DND-41 (cell line): ENCODE measurements at regions not wholly inside any gene's neighbourhood (a gene's known extent, or its start where the extent isn't known, plus 50 kb on each side); places are given as distances from the start of the nearest gene placed in this dataset.

Experiments used
- ATAC-seq: fragments of 200-7000 bp; cut with Tn5 transposase; 3 replicates; pipeline ENCODE4 v1.9.1; 2021; ENCODE audit warnings: low read depth; ENCODE audit not compliant: insufficient read depth
- DNase-seq: peaks from one replicate; pipeline ENCODE4 v3.0.0-alpha.2; 2020
- H2AFZ ChIP-seq: 2 replicates; pipeline ENCODE4 v1.6.0; 2012; ENCODE audit warnings: low read depth, low read length
- H3K27ac ChIP-seq: 2 replicates; pipeline ENCODE4 v1.5.1; 2012; ENCODE audit warnings: low read length, inconsistent platforms
- H3K27me3 ChIP-seq: fragments of 200-600 bp; sonication (generic); 2 replicates; pipeline ENCODE4 v1.6.0; 2012; ENCODE audit warnings: low read length, mild to moderate bottlenecking, inconsistent platforms; ENCODE audit not compliant: insufficient read depth, poor library complexity
- H3K36me3 ChIP-seq: 2 replicates; pipeline ENCODE4 v1.5.1; 2012; ENCODE audit warnings: low read length, inconsistent platforms; ENCODE audit not compliant: insufficient read depth
- H3K4me1 ChIP-seq: 2 replicates; pipeline ENCODE4 v1.5.1; 2012; ENCODE audit warnings: mild to moderate bottlenecking, low read length; ENCODE audit not compliant: insufficient read depth
- H3K4me2 ChIP-seq: 2 replicates; pipeline ENCODE4 v1.6.0; 2012; ENCODE audit warnings: mild to moderate bottlenecking, moderate library complexity, low read length, inconsistent platforms; ENCODE audit not compliant: insufficient read depth
- H3K4me3 ChIP-seq, 2 experiments: fragments of 200-600 bp in 1 of 2; shearing (Covaris generic) in 1 of 2; 2 replicates each; pipeline ENCODE4 v1.5.1; 2012 to 2016; ENCODE audit warnings: inconsistent platforms in 2 of 2, low read length in 2 of 2, mild to moderate bottlenecking in 2 of 2, low read depth in 1 of 2, moderate library complexity in 1 of 2
- H3K79me2 ChIP-seq: 2 replicates; pipeline ENCODE4 v1.6.0; 2012; ENCODE audit warnings: low read length, inconsistent platforms; ENCODE audit not compliant: insufficient read depth
- H3K9ac ChIP-seq: 2 replicates; pipeline ENCODE4 v1.6.0; 2012; ENCODE audit warnings: low read depth, mild to moderate bottlenecking, inconsistent platforms, low read length, moderate library complexity
- H3K9me3 ChIP-seq: 2 replicates; pipeline ENCODE4 v1.5.1; 2012; ENCODE audit warnings: low read length, moderate library complexity, mild to moderate bottlenecking, inconsistent platforms; ENCODE audit not compliant: insufficient read depth, severe bottlenecking
- H4K20me1 ChIP-seq: 2 replicates; pipeline ENCODE4 v1.6.0; 2012; ENCODE audit warnings: low read length; ENCODE audit not compliant: insufficient read depth
- CTCF ChIP-seq: IDR thresholded peaks from 2 replicates; pipeline ENCODE4 v1.5.1; 2012; ENCODE audit warnings: borderline replicate concordance, low read length, moderate library complexity, mild to moderate bottlenecking; ENCODE audit not compliant: poor library complexity, severe bottlenecking; ENCODE audit errors: extremely low read depth
- EZH2 ChIP-seq: IDR thresholded peaks from 3 replicates; pipeline ENCODE4 v1.6.1; 2012; ENCODE audit warnings: borderline replicate concordance, low read depth, mild to moderate bottlenecking, moderate library complexity, low read length, inconsistent platforms; ENCODE audit not compliant: severe bottlenecking

- H3K9ac ChIP-seq: no peak overlapping the region
- H3K79me2 ChIP-seq: no peaks in the 10 kb centered on the region
- no peaks in the 10 kb centered on the region for H3K9me3 ChIP-seq
- no peak for ATAC-seq
- H3K4me1 ChIP-seq: no peaks in the 10 kb centered on the region
- DNase-seq: no peak
- H3K27ac ChIP-seq: no peak overlapping the region
- no peak for TF ChIP-seq EZH2
- H4K20me1 ChIP-seq: no peaks in the 10 kb centered on the region
- no peaks in the 10 kb centered on the region for H3K36me3 ChIP-seq
- no peak overlapping the region for H2AFZ ChIP-seq
- no peak overlapping the region for H3K4me3 ChIP-seq
- no peak overlapping the region for H3K4me2 ChIP-seq
- no peaks in the 10 kb centered on the region for H3K27me3 ChIP-seq
Measured at GRCh38 chr6:53446151-53446550, 97.4 kb upstream of the ELOVL5 start.

- no peaks in the 10 kb centered on the region for H4K20me1 ChIP-seq
- H3K36me3 ChIP-seq: no peaks in the 10 kb centered on the region
- DNase-seq: no peak
- ATAC-seq: no peak
- no peak overlapping the region for H3K9ac ChIP-seq
- H3K79me2 ChIP-seq: no peaks in the 10 kb centered on the region
- H3K9me3 ChIP-seq: no peaks in the 10 kb centered on the region
- peaks cover 7% of the 10 kb centered on the region for H3K4me1 ChIP-seq
- no peaks in the 10 kb centered on the region for H3K27me3 ChIP-seq
- no peak overlapping the region for H3K4me3 ChIP-seq
- no peak overlapping the region for H3K27ac ChIP-seq
- H3K4me2 ChIP-seq: no peak overlapping the region
- TF ChIP-seq EZH2 (no peak), CTCF (no peak)
- H2AFZ ChIP-seq: no peak overlapping the region
Measured at GRCh38 chr6:53441761-53442160, 93.0 kb upstream of the ELOVL5 start.

GRCh38 chr6:53441035-53441493 lies 92.3 kb upstream of the ELOVL5 start:
- Histone ChIP-seq H3K4me2 (no peak overlapping the region), H3K36me3 (no peaks in the 10 kb centered on the region), H3K9ac (no peak overlapping the region), H3K4me1 (peaks cover 10% of the 10 kb centered on the region), H3K79me2 (no peaks in the 10 kb centered on the region), H3K27me3 (no peaks in the 10 kb centered on the region), H4K20me1 (no peaks in the 10 kb centered on the region), H3K4me3 (no peak overlapping the region), H3K27ac (no peak overlapping the region), H3K9me3 (no peaks in the 10 kb centered on the region), H2AFZ (no peak overlapping the region)
- TF ChIP-seq EZH2 (no peak), CTCF (no peak)
- ATAC-seq (no peak), DNase-seq (no peak)

GRCh38 chr6:53440336-53440945 lies 91.7 kb upstream of the ELOVL5 start:
- TF ChIP-seq CTCF (no peak), EZH2 (no peak)
- DNase-seq (no peak), ATAC-seq (0 out of 3 replicates have a peak, but pooled peaks have one; percentile 24)
- no peak overlapping the region for H3K4me2 ChIP-seq
- no peak overlapping the region for H3K4me3 ChIP-seq
- H3K4me1 ChIP-seq: peaks cover 10% of the 10 kb centered on the region
- no peak overlapping the region for H2AFZ ChIP-seq
- H3K9ac ChIP-seq: no peak overlapping the region
- H3K36me3 ChIP-seq: no peaks in the 10 kb centered on the region
- H3K79me2 ChIP-seq: no peaks in the 10 kb centered on the region
- H3K27ac ChIP-seq: no peak overlapping the region
- H3K9me3 ChIP-seq: no peaks in the 10 kb centered on the region
- H3K27me3 ChIP-seq: no peaks in the 10 kb centered on the region
- H4K20me1 ChIP-seq: no peaks in the 10 kb centered on the region
